Naive thymus-derived CD4-positive, alpha-beta T cell (primary cell): ENCODE measurements at regions not wholly inside any gene's neighbourhood (a gene's known extent, or its start where the extent isn't known, plus 50 kb on each side); places are given as distances from the start of the nearest gene placed in this dataset.
"Not testable (repeated sequence)": the region's sequence is repeated elsewhere in the genome, so short reads cannot be mapped to it uniquely, and the experiment has no call there.

Experiments used
- ATAC-seq: fragments of 150-1000 bp; cut with Tn5 transposase; 2 replicates; pipeline ENCODE4 v1.10.0; 2021; ENCODE audit warnings: mild to moderate bottlenecking, moderate library complexity
- CTCF ChIA-PET: fragments of 350-600 bp; sonication (Branson Sonifier 250); formaldehyde crosslinking; loops from one replicate; lab custom pipeline; 2021; ENCODE audit warnings: antibody characterized with exemption; lab: Charles Lee
- POLR2A ChIA-PET: fragments of 350-600 bp; sonication (Branson Sonifier 250); formaldehyde crosslinking; loops from one replicate; lab custom pipeline; 2021; ENCODE audit warnings: antibody characterized with exemption, inconsistent platforms; lab: Charles Lee
- DNase-seq, 9 donors: peaks; one replicate each; pipeline versions ENCODE4 v3.0.0 to v3.0.0-alpha.2; 2020 to 2022; ENCODE audit warnings: mixed read lengths in 1 of 9
- H3K27ac ChIP-seq: one replicate; pipeline ENCODE4 v1.7.0; 2013; ENCODE audit warnings: mild to moderate bottlenecking, low read depth, low read length, moderate library complexity
- H3K27me3 ChIP-seq, 2 donors: one replicate each; pipeline ENCODE4 v1.7.0; 2013; ENCODE audit warnings: low read length in 2 of 2, mild to moderate bottlenecking in 2 of 2, moderate library complexity in 2 of 2; ENCODE audit not compliant: control insufficient read depth in 2 of 2, insufficient read depth in 2 of 2
- H3K36me3 ChIP-seq, 3 experiments: 1 replicate in 2 of 3; 2 replicates in 1 of 3; pipeline ENCODE4 v1.7.0; 2013; ENCODE audit warnings: low read length in 3 of 3, mild to moderate bottlenecking in 3 of 3, moderate library complexity in 1 of 3; ENCODE audit not compliant: insufficient read depth in 3 of 3, control insufficient read depth in 2 of 3
- H3K4me1 ChIP-seq, 2 donors: one replicate each; pipeline ENCODE4 v1.7.0; 2013; ENCODE audit warnings: low read length in 2 of 2, mild to moderate bottlenecking in 2 of 2, moderate library complexity in 1 of 2; ENCODE audit not compliant: control insufficient read depth in 2 of 2, insufficient read depth in 2 of 2
- H3K4me3 ChIP-seq: 2 replicates; pipeline ENCODE4 v1.7.0; 2013; ENCODE audit warnings: mild to moderate bottlenecking, low read length
- H3K9me3 ChIP-seq, 3 experiments: 1 replicate in 2 of 3; 2 replicates in 1 of 3; pipeline ENCODE4 v1.7.0; 2013; ENCODE audit warnings: low read length in 3 of 3; ENCODE audit not compliant: control insufficient read depth in 2 of 3
- H3K27ac Mint-ChIP-seq, 9 donors: one replicate each; pipeline ENCODE4 v1.8.0; 2020 to 2022; ENCODE audit warnings: mixed read lengths in 9 of 9, mild to moderate bottlenecking in 8 of 9, moderate library complexity in 5 of 9, inconsistent platforms in 2 of 9
- H3K27me3 Mint-ChIP-seq, 5 donors: one replicate each; pipeline ENCODE4 v1.8.0; 2021 to 2022; ENCODE audit warnings: mixed read lengths in 5 of 5, mild to moderate bottlenecking in 1 of 5
- H3K36me3 Mint-ChIP-seq, 5 donors: one replicate each; pipeline ENCODE4 v1.8.0; 2020 to 2022; ENCODE audit warnings: mixed read lengths in 5 of 5, mild to moderate bottlenecking in 3 of 5, inconsistent platforms in 1 of 5
- H3K4me1 Mint-ChIP-seq, 7 donors: one replicate each; pipeline ENCODE4 v1.8.0; 2020 to 2022; ENCODE audit warnings: mixed read lengths in 7 of 7, mild to moderate bottlenecking in 3 of 7, inconsistent platforms in 1 of 7
- H3K4me3 Mint-ChIP-seq, 10 donors: one replicate each; pipeline ENCODE4 v1.8.0; 2020 to 2022; ENCODE audit warnings: mild to moderate bottlenecking in 10 of 10, mixed read lengths in 10 of 10, moderate library complexity in 6 of 10, inconsistent platforms in 2 of 10
- H3K9me3 Mint-ChIP-seq, 11 donors: one replicate each; pipeline ENCODE4 v1.8.0; 2020 to 2022; ENCODE audit warnings: mixed read lengths in 11 of 11, mild to moderate bottlenecking in 4 of 11, inconsistent platforms in 1 of 11, moderate library complexity in 1 of 11
- intact Hi-C, 2 donors: fragments of 100-400 bp; cut with micrococcal nuclease; formaldehyde crosslinking; loops; one replicate each; pipeline ENCODE4 v1.15.1; 2023

- Mint-ChIP-seq H3K4me3 (no peak overlapping the region), H3K9me3 (peaks cover 0 to 22% (median 3%) of the 10 kb centered on the region in 11 donors), H3K27me3 (no peaks in the 10 kb centered on the region), H3K4me1 (no peaks in the 10 kb centered on the region), H3K36me3 (no peaks in the 10 kb centered on the region), H3K27ac (no peak overlapping the region)
- CTCF ChIA-PET, result no interaction called here
- no peak for DNase-seq
- ATAC-seq, result no peak
- intact Hi-C loops, result no loop called here
- no peak overlapping the region for H3K4me3 ChIP-seq
- no peaks in the 10 kb centered on the region for H3K9me3 ChIP-seq
- H3K27me3 ChIP-seq, result no peaks in the 10 kb centered on the region
- H3K4me1 ChIP-seq, result no peaks in the 10 kb centered on the region
- no peaks in the 10 kb centered on the region for H3K36me3 ChIP-seq
- POLR2A ChIA-PET, result no interaction called here
- H3K27ac ChIP-seq, result no peak overlapping the region
Measured at GRCh38 chr6:66289889-66290288, 582.9 kb upstream of the EYS start.

- Histone ChIP-seq H3K27ac (no peak overlapping the region), H3K36me3 (no peaks in the 10 kb centered on the region), H3K4me3 (no peak overlapping the region), H3K27me3 (no peaks in the 10 kb centered on the region), H3K4me1 (no peaks in the 10 kb centered on the region), H3K9me3 (no peaks in the 10 kb centered on the region)
- Mint-ChIP-seq H3K9me3 (peaks cover 0 to 15% (median 6%) of the 10 kb centered on the region in 11 donors), H3K4me1 (no peaks in the 10 kb centered on the region), H3K27me3 (no peaks in the 10 kb centered on the region), H3K36me3 (no peaks in the 10 kb centered on the region), H3K27ac (no peak overlapping the region), H3K4me3 (no peak overlapping the region)
- intact Hi-C loops, result no loop called here
- ChIA-PET CTCF (no interaction called here), POLR2A (no interaction called here)
- no peak for ATAC-seq
- no peak for DNase-seq
Measured at GRCh38 chr6:66278115-66278514, 571.1 kb upstream of the EYS start.

GRCh38 chr6:66277400-66277799 is 570.4 kb upstream of the EYS start:
- ChIA-PET POLR2A (no interaction called here), CTCF (no interaction called here)
- H3K9me3 Mint-ChIP-seq, result peaks cover 0 to 15% (median 6%) of the 10 kb centered on the region in 11 donors
- ATAC-seq (no peak), DNase-seq (no peak)
- Histone ChIP-seq H3K27me3 (no peaks in the 10 kb centered on the region), H3K4me3 (no peak overlapping the region), H3K4me1 (no peaks in the 10 kb centered on the region), H3K27ac (no peak overlapping the region), H3K36me3 (no peaks in the 10 kb centered on the region), H3K9me3 (no peaks in the 10 kb centered on the region)
- intact Hi-C loops, result no loop called here
- no peak overlapping the region for H3K27ac Mint-ChIP-seq
- H3K4me1 Mint-ChIP-seq, result no peaks in the 10 kb centered on the region
- H3K4me3 Mint-ChIP-seq, result no peak overlapping the region
- H3K27me3 Mint-ChIP-seq, result no peaks in the 10 kb centered on the region
- H3K36me3 Mint-ChIP-seq, result no peaks in the 10 kb centered on the region

- H3K36me3 Mint-ChIP-seq, result no peaks in the 10 kb centered on the region
- Histone ChIP-seq H3K27ac (no peak overlapping the region), H3K36me3 (no peaks in the 10 kb centered on the region), H3K27me3 (no peaks in the 10 kb centered on the region), H3K9me3 (no peaks in the 10 kb centered on the region), H3K4me1 (no peaks in the 10 kb centered on the region), H3K4me3 (no peak overlapping the region)
- ChIA-PET CTCF (no interaction called here), POLR2A (no interaction called here)
- no peak for DNase-seq
- no peaks in the 10 kb centered on the region for H3K27me3 Mint-ChIP-seq
- intact Hi-C loops, result no loop called here
- no peaks in the 10 kb centered on the region for H3K4me1 Mint-ChIP-seq
- H3K27ac Mint-ChIP-seq, result no peak overlapping the region
- H3K9me3 Mint-ChIP-seq, result peaks cover 0 to 16% (median 10%) of the 10 kb centered on the region in 11 donors
- no peak overlapping the region for H3K4me3 Mint-ChIP-seq
- no peak for ATAC-seq
Measured at GRCh38 chr6:66265737-66266136, 558.7 kb upstream of the EYS start.

- no peaks in the 10 kb centered on the region for H3K4me1 Mint-ChIP-seq
- intact Hi-C loops, result no loop called here
- CTCF ChIA-PET, result no interaction called here
Measured at GRCh38 chr6:66264376-66264775, 557.4 kb upstream of the EYS start.

GRCh38 chr6:66258731-66259487 is 551.9 kb upstream of the EYS start:
- ATAC-seq, H3K4me1 Mint-ChIP-seq, H3K4me1 ChIP-seq, H3K27ac Mint-ChIP-seq, DNase-seq, H3K27me3 Mint-ChIP-seq, H3K36me3 ChIP-seq, H3K27me3 ChIP-seq, intact Hi-C loops, H3K4me3 ChIP-seq, H3K9me3 ChIP-seq, H3K27ac ChIP-seq, POLR2A ChIA-PET, H3K36me3 Mint-ChIP-seq: not testable (repeated sequence)
- Mint-ChIP-seq H3K4me3 (peak overlapping the region in 1 of 10 donors; percentile 48), H3K9me3 (peaks cover 5 to 42% (median 21%) of the 10 kb centered on the region in 11 donors)
- CTCF ChIA-PET, result interaction anchor here (0.7 kb wide), 1 partner anchor 1237 kb away, joined by 4 read pairs; no protein-coding TSS in a partner anchor

More at GRCh38 chr6:66264376-66264775, 557.4 kb upstream of the EYS start:
- Histone ChIP-seq H3K9me3 (no peaks in the 10 kb centered on the region), H3K27ac (no peak overlapping the region), H3K4me1 (no peaks in the 10 kb centered on the region), H3K36me3 (no peaks in the 10 kb centered on the region), H3K27me3 (no peaks in the 10 kb centered on the region), H3K4me3 (no peak overlapping the region)
- H3K27ac Mint-ChIP-seq, result no peak overlapping the region
- H3K9me3 Mint-ChIP-seq, result peaks cover 2 to 21% (median 14%) of the 10 kb centered on the region in 11 donors
- H3K4me3 Mint-ChIP-seq, result no peak overlapping the region
- DNase-seq (no peak), ATAC-seq (no peak)
- no peaks in the 10 kb centered on the region for H3K36me3 Mint-ChIP-seq
- no peaks in the 10 kb centered on the region for H3K27me3 Mint-ChIP-seq
- POLR2A ChIA-PET, result no interaction called here

- ChIA-PET POLR2A (no interaction called here), CTCF (no interaction called here)
- peaks cover 0 to 22% (median 10%) of the 10 kb centered on the region in 11 donors for H3K9me3 Mint-ChIP-seq
- Histone ChIP-seq H3K4me1 (no peaks in the 10 kb centered on the region), H3K9me3 (no peaks in the 10 kb centered on the region), H3K36me3 (no peaks in the 10 kb centered on the region), H3K4me3 (no peak overlapping the region), H3K27me3 (no peaks in the 10 kb centered on the region), H3K27ac (no peak overlapping the region)
- H3K4me3 Mint-ChIP-seq, result no peak overlapping the region
- no peaks in the 10 kb centered on the region for H3K27me3 Mint-ChIP-seq
- H3K27ac Mint-ChIP-seq, result no peak overlapping the region
- DNase-seq, result no peak
- no peaks in the 10 kb centered on the region for H3K36me3 Mint-ChIP-seq
- H3K4me1 Mint-ChIP-seq, result no peaks in the 10 kb centered on the region
- intact Hi-C loops, result no loop called here
- no peak for ATAC-seq
Measured at GRCh38 chr6:66245231-66245630, 538.2 kb upstream of the EYS start.
